ENCODE measurements at regions not wholly inside any gene's neighbourhood (a gene's known extent, or its start where the extent isn't known, plus 50 kb on each side); places are given as distances from the start of the nearest gene placed in this dataset.

- DNase-seq (ENCODE audit: low spot score): no peak
- in situ Hi-C loops (cut with MboI; ENCODE audit: low pct_unique_long_range_greater_than_20kb, low sequenced_read_pairs, unreplicated experiment): no loop called here
- TF ChIP-seq CTCF (IDR thresholded peaks at IDR 0.05; ENCODE audit: extremely low read depth, insufficient read depth, missing control alignments): no peak
Measured at GRCh38 chr2:47652061-47652690, 81.4 kb upstream of the KCNK12 start.

- in situ Hi-C loops (cut with MboI; ENCODE audit: low pct_unique_long_range_greater_than_20kb, low sequenced_read_pairs, unreplicated experiment): no loop called here
- no peak for TF ChIP-seq CTCF (IDR thresholded peaks at IDR 0.05; ENCODE audit: extremely low read depth, insufficient read depth, missing control alignments)
Measured at GRCh38 chr2:47651296-47651695, 80.5 kb upstream of the KCNK12 start.

GRCh38 chr2:47650001-47650535 lies 79.3 kb upstream of the KCNK12 start:
- in situ Hi-C loops (cut with MboI; ENCODE audit: low pct_unique_long_range_greater_than_20kb, low sequenced_read_pairs, unreplicated experiment): no loop called here
- no peak for DNase-seq (ENCODE audit: low spot score)
- TF ChIP-seq CTCF (IDR thresholded peaks at IDR 0.05; ENCODE audit: extremely low read depth, insufficient read depth, missing control alignments): no peak

More at GRCh38 chr2:47651296-47651695, 80.5 kb upstream of the KCNK12 start:
- DNase-seq (ENCODE audit: low spot score): no peak

- DNase-seq (ENCODE audit: low spot score): no peak
- in situ Hi-C loops (cut with MboI; ENCODE audit: low pct_unique_long_range_greater_than_20kb, low sequenced_read_pairs, unreplicated experiment): no loop called here
- no peak for TF ChIP-seq CTCF (IDR thresholded peaks at IDR 0.05; ENCODE audit: extremely low read depth, insufficient read depth, missing control alignments)
Measured at GRCh38 chr2:47645246-47645645, 74.5 kb upstream of the KCNK12 start.

GRCh38 chr2:47644351-47644750 lies 73.6 kb upstream of the KCNK12 start:
- DNase-seq (ENCODE audit: low spot score): no peak
- in situ Hi-C loops (cut with MboI; ENCODE audit: low pct_unique_long_range_greater_than_20kb, low sequenced_read_pairs, unreplicated experiment): no loop called here
- TF ChIP-seq CTCF (IDR thresholded peaks at IDR 0.05; ENCODE audit: extremely low read depth, insufficient read depth, missing control alignments): no peak

GRCh38 chr2:47641366-47641765 lies 70.6 kb upstream of the KCNK12 start:
- in situ Hi-C loops (cut with MboI; ENCODE audit: low pct_unique_long_range_greater_than_20kb, low sequenced_read_pairs, unreplicated experiment): no loop called here
- TF ChIP-seq CTCF (IDR thresholded peaks at IDR 0.05; ENCODE audit: extremely low read depth, insufficient read depth, missing control alignments): no peak
- DNase-seq (ENCODE audit: low spot score): no peak
